Neural progenitor cell (in vitro differentiated cells): ENCODE measurements at regions not wholly inside any gene's neighbourhood (a gene's known extent, or its start where the extent isn't known, plus 50 kb on each side); places are given as distances from the start of the nearest gene placed in this dataset.
A peak's percentile ranks its signal among the peaks of the same experiment; 100 is the strongest.

Experiments used
- DNase-seq: peaks from one replicate; pipeline ENCODE4 v3.0.0-alpha.2; 2016; ENCODE audit warnings: low spot score
- H2AFZ ChIP-seq: fragments of 200-600 bp; sonication (generic); replicated peaks from 2 replicates; pipeline ENCODE4 v1.6.1; 2016; ENCODE audit warnings: antibody characterized with exemption
- H3F3A ChIP-seq: fragments of 200-600 bp; sonication (generic); 2 replicates; pipeline ENCODE4 v1.6.1; 2016; ENCODE audit warnings: antibody characterized with exemption, low read depth
- H3K27ac ChIP-seq: fragments of 200-600 bp; sonication (generic); 2 replicates; pipeline ENCODE4 v1.5.1; 2016; ENCODE audit warnings: mild to moderate bottlenecking
- H3K27me3 ChIP-seq: fragments of 200-600 bp; sonication (generic); 2 replicates; pipeline ENCODE4 v1.6.1; 2016; ENCODE audit warnings: mild to moderate bottlenecking, moderate library complexity
- H3K36me3 ChIP-seq: fragments of 200-600 bp; sonication (generic); 2 replicates; pipeline ENCODE4 v1.5.1; 2016
- H3K4me1 ChIP-seq: fragments of 200-600 bp; sonication (generic); 2 replicates; pipeline ENCODE4 v1.6.1; 2016; ENCODE audit warnings: mixed run types
- H3K4me2 ChIP-seq: fragments of 200-600 bp; sonication (generic); 2 replicates; pipeline ENCODE4 v1.6.1; 2016
- H3K4me3 ChIP-seq: fragments of 200-600 bp; sonication (generic); 2 replicates; pipeline ENCODE4 v1.5.1; 2016
- H3K79me2 ChIP-seq: fragments of 200-600 bp; sonication (generic); 2 replicates; pipeline ENCODE4 v1.6.1; 2016; ENCODE audit warnings: low read depth
- H3K9ac ChIP-seq: fragments of 200-600 bp; sonication (generic); 2 replicates; pipeline ENCODE4 v1.6.1; 2016
- H3K9me3 ChIP-seq: fragments of 200-600 bp; sonication (generic); 2 replicates; pipeline ENCODE4 v1.5.1; 2016; ENCODE audit warnings: low read depth
- H4K20me1 ChIP-seq: fragments of 200-600 bp; sonication (generic); 2 replicates; pipeline ENCODE4 v1.6.1; 2016; ENCODE audit warnings: low read depth
- H3K27ac Mint-ChIP-seq: 3 replicates; pipeline ENCODE4 v1.8.0; 2021; ENCODE audit warnings: mixed read lengths
- H3K27me3 Mint-ChIP-seq: 2 replicates; pipeline ENCODE4 v1.8.0; 2022; ENCODE audit warnings: low read depth, mild to moderate bottlenecking, inconsistent platforms, moderate library complexity, mixed read lengths; ENCODE audit not compliant: insufficient read depth
- H3K36me3 Mint-ChIP-seq: 3 replicates; pipeline ENCODE4 v1.8.0; 2021; ENCODE audit warnings: mixed read lengths
- H3K4me1 Mint-ChIP-seq: 3 replicates; pipeline ENCODE4 v1.8.0; 2021; ENCODE audit warnings: mixed read lengths
- H3K4me3 Mint-ChIP-seq: 3 replicates; pipeline ENCODE4 v1.8.0; 2021; ENCODE audit warnings: mild to moderate bottlenecking, moderate library complexity, mixed read lengths
- H3K9me3 Mint-ChIP-seq: 3 replicates; pipeline ENCODE4 v1.8.0; 2020; ENCODE audit warnings: mixed read lengths
- EZH2 ChIP-seq: fragments of 200-600 bp; sonication (generic); IDR thresholded peaks from 2 replicates; pipeline ENCODE4 v1.6.1; 2017; ENCODE audit warnings: antibody characterized with exemption, mild to moderate bottlenecking, moderate library complexity
- EZH2phosphoT487 ChIP-seq: fragments of 200-600 bp; sonication (generic); IDR thresholded peaks from 2 replicates; pipeline ENCODE4 v1.6.1; 2017; ENCODE audit warnings: antibody characterized with exemption
- TF ChIP-seq, protein P1 (sequence below): fragments of 200-600 bp; sonication (generic); IDR thresholded peaks from 2 replicates; pipeline ENCODE4 v1.5.1; 2017; ENCODE audit warnings: antibody characterized with exemption, mild to moderate bottlenecking

DNA sequence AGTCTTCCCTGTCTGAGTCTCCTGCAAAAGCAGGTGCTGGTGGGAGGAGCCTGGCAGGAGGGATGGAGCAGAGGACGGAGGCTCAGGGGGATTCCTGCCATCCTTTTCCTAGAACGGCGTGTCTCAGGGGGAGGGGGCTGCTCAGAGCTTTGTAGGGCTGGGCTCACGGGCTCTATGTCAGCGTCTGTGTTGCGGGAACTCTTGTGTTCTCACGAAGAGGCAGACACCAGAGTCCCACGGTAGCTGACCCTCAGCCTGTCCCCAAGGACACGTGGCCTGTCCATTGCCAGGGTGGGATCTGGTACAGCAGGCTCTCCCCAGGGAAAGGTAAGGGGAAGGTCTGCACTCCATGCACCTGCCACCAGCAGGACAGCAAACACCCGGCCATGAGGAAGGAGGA lies 1505.2 kb downstream of the TBC1D22A start:
- H3K36me3 Mint-ChIP-seq: no peaks in the 10 kb centered on the region
- Histone ChIP-seq H3F3A (no peaks in the 10 kb centered on the region), H3K4me3 (no peak overlapping the region), H3K9ac (no peak overlapping the region), H3K27ac (no peak overlapping the region), H3K9me3 (no peaks in the 10 kb centered on the region), H3K36me3 (no peaks in the 10 kb centered on the region), H2AFZ (no peak overlapping the region), H3K4me2 (no peak overlapping the region), H3K27me3 (no peaks in the 10 kb centered on the region), H4K20me1 (no peaks in the 10 kb centered on the region), H3K4me1 (no peaks in the 10 kb centered on the region), H3K79me2 (no peaks in the 10 kb centered on the region)
- H3K4me1 Mint-ChIP-seq: peaks cover 6% of the 10 kb centered on the region
- no peak for DNase-seq
- TF ChIP-seq EZH2phosphoT487: no peak
- no peak for TF ChIP-seq EZH2
- TF ChIP-seq, protein P1, sequence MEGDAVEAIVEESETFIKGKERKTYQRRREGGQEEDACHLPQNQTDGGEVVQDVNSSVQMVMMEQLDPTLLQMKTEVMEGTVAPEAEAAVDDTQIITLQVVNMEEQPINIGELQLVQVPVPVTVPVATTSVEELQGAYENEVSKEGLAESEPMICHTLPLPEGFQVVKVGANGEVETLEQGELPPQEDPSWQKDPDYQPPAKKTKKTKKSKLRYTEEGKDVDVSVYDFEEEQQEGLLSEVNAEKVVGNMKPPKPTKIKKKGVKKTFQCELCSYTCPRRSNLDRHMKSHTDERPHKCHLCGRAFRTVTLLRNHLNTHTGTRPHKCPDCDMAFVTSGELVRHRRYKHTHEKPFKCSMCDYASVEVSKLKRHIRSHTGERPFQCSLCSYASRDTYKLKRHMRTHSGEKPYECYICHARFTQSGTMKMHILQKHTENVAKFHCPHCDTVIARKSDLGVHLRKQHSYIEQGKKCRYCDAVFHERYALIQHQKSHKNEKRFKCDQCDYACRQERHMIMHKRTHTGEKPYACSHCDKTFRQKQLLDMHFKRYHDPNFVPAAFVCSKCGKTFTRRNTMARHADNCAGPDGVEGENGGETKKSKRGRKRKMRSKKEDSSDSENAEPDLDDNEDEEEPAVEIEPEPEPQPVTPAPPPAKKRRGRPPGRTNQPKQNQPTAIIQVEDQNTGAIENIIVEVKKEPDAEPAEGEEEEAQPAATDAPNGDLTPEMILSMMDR: no peak
- H3K27me3 Mint-ChIP-seq: peaks cover 10% of the 10 kb centered on the region
- H3K9me3 Mint-ChIP-seq: no peaks in the 10 kb centered on the region
- H3K4me3 Mint-ChIP-seq: no peak overlapping the region
- no peak overlapping the region for H3K27ac Mint-ChIP-seq

DNA sequence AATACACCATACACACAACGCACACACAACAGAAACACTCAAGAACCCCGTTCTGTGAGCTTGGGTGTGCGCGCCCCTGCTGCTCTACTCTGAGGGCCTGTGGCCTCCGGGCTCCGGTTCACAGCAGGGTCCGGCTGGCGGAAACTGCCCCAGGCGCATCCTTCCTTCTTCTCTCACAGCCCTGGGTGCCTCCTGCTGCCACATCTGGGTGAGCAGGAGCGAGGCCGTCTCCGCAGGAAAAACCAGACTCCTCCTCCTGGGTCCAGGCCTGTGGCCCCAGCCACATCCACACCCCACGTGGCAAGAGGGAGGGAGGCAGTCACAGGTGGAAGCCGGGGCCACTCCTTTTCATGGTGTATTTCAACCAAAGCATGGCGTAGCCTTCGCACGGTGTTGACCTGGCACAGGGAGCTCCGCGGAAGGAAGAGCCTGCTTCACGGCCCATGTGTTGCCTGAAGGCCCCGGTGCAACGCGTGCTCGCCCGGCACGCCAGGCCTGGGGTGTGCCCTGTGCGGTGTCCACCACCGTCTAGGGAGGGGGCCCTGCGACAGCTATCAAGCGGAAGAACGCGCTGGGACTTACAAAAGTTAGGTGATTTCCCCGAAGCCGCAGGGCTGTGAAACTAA lies 1502.7 kb downstream of the TBC1D22A start:
- Mint-ChIP-seq H3K4me1 (peaks cover 6% of the 10 kb centered on the region), H3K4me3 (no peak overlapping the region), H3K27ac (no peak overlapping the region), H3K36me3 (no peaks in the 10 kb centered on the region), H3K27me3 (peaks cover 10% of the 10 kb centered on the region), H3K9me3 (peaks cover under 1% of the 10 kb centered on the region)
- Histone ChIP-seq H4K20me1 (no peaks in the 10 kb centered on the region), H3K9me3 (no peaks in the 10 kb centered on the region), H3F3A (no peaks in the 10 kb centered on the region), H3K27ac (no peak overlapping the region), H3K27me3 (no peaks in the 10 kb centered on the region), H3K79me2 (no peaks in the 10 kb centered on the region), H2AFZ (no peak overlapping the region), H3K4me3 (no peak overlapping the region), H3K4me2 (no peak overlapping the region), H3K4me1 (no peaks in the 10 kb centered on the region), H3K36me3 (no peaks in the 10 kb centered on the region), H3K9ac (no peak overlapping the region)
- no peak for DNase-seq
- TF ChIP-seq EZH2phosphoT487: no peak
- TF ChIP-seq, protein P1: no peak
- no peak for TF ChIP-seq EZH2

DNA sequence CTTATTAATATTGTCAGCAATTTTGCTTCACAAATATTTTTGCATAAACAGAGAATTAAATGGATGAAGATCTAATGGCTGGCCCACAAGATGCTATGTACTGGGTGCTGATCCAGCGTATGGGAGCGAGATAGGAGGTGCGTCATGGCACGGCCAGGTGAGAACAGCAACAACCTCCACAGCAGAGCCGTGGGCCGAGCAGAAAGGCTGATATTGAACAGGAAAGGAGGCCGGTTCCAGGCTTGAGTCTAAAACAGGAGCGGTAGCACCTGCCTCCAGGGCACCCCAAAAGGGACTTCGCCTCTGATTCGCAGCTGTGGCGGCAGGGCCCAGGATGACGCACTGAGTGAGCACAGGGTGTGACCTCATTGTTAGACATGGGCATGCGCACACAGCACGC lies 1502.1 kb downstream of the TBC1D22A start:
- H2AFZ ChIP-seq: no peak overlapping the region
- no peak for DNase-seq
- H3K9ac ChIP-seq: no peak overlapping the region
- Mint-ChIP-seq H3K36me3 (peaks cover under 1% of the 10 kb centered on the region), H3K4me1 (peaks cover 6% of the 10 kb centered on the region), H3K4me3 (no peak overlapping the region), H3K27ac (peak overlapping the region; percentile 24), H3K27me3 (peaks cover 10% of the 10 kb centered on the region), H3K9me3 (peaks cover 4% of the 10 kb centered on the region)
- TF ChIP-seq EZH2phosphoT487 (no peak), EZH2 (no peak)
- TF ChIP-seq, protein P1: no peak
- no peak overlapping the region for H3K4me2 ChIP-seq
- H3K4me3 ChIP-seq: no peak overlapping the region
- H3K36me3 ChIP-seq: no peaks in the 10 kb centered on the region
- no peaks in the 10 kb centered on the region for H3K27me3 ChIP-seq
- no peaks in the 10 kb centered on the region for H3K4me1 ChIP-seq
- H3K9me3 ChIP-seq: no peaks in the 10 kb centered on the region
- H3F3A ChIP-seq: no peaks in the 10 kb centered on the region
- no peaks in the 10 kb centered on the region for H4K20me1 ChIP-seq
- H3K27ac ChIP-seq: no peak overlapping the region
- H3K79me2 ChIP-seq: no peaks in the 10 kb centered on the region
